ENCODE measurements at regions not wholly inside any gene's neighbourhood (a gene's known extent, or its start where the extent isn't known, plus 50 kb on each side); places are given as distances from the start of the nearest gene placed in this dataset.

DNA sequence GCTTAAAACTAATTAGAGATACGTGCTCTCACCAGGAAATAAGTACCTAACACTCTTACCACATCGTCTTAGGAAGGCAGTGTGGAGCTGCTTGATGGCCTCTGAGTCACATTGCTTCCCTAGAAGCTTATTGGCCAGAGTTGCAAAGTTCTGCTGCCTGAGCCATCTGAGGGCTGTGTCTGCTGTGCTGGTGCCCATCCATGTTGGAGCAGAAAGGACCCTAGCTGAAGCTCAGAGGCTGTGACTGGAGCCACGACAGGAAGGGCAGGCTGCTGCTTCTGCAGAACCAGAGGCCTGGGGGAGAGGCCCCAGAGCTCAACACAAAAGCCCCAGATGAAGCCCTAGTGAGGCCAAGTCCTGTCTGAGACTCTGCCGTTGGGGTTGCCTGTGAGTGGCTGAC, 64.8 kb upstream of the IGFBP3 start:
- Histone ChIP-seq H3K4me1 (peaks cover 0 to 20% (median 2%) of the 10 kb centered on the region in 12 donors), H3K9me3 (peaks cover 0 to 6% (median 0%) of the 10 kb centered on the region in 12 donors), H3K36me3 (no peaks in the 10 kb centered on the region), H3K4me3 (no peak overlapping the region), H3K27me3 (no peaks in the 10 kb centered on the region), H3K27ac (no peak overlapping the region)
- intact Hi-C loops (cut with DNase I) = no loop called here
- ATAC-seq = no peak
- no peak for DNase-seq
- TF ChIP-seq, protein P1, sequence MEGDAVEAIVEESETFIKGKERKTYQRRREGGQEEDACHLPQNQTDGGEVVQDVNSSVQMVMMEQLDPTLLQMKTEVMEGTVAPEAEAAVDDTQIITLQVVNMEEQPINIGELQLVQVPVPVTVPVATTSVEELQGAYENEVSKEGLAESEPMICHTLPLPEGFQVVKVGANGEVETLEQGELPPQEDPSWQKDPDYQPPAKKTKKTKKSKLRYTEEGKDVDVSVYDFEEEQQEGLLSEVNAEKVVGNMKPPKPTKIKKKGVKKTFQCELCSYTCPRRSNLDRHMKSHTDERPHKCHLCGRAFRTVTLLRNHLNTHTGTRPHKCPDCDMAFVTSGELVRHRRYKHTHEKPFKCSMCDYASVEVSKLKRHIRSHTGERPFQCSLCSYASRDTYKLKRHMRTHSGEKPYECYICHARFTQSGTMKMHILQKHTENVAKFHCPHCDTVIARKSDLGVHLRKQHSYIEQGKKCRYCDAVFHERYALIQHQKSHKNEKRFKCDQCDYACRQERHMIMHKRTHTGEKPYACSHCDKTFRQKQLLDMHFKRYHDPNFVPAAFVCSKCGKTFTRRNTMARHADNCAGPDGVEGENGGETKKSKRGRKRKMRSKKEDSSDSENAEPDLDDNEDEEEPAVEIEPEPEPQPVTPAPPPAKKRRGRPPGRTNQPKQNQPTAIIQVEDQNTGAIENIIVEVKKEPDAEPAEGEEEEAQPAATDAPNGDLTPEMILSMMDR (IDR thresholded peaks at IDR 0.05) = no peak
- no peak for TF ChIP-seq POLR2A (IDR thresholded peaks at IDR 0.05)
- WGBS, 4 donors = 87 to 92% (median 89%) methylated on average over 4 of the region's 4 CpGs

DNA sequence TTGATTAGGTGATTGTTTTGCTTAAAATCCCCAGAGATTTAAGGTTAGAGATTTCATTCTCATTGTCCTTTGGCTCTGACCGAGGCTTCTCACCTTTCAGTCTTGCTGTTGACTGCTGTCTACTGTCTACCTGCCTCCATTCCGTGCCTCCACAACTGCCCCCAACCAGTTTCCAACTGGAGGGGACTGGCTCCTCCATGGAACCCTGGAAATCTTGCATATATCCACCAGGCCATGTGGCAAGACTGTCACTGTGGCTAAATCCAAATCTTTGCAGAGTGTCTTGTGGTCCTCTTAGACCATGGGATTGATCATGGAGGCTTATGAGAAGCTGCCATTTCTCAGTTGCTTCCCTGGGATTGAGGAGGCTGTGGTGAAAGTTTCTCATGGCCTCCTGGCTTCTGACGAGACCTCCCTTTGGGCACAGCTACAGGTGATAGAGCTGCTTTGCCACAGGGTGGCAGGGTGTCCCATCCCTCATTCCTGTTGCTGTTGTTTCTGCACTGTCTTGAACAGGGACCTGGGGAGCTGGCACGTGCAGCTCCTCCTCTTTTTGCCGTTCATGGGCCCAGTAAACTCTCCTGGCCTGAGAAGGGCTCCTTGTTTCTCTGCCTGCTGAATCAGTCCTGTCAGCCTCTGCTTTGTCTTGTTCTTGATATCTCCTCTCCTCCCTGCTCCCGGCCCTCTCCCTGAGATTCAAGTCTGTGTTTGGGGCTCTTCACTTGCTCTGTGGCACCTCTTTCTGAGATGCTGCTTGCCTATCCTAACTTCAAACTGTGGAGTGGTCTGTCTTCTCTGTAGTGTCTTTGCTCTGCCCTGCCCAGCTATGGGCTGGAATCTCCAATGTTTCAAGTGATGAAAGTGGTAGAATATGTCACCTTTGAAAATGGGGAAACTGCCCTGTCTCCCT, 63.6 kb upstream of the IGFBP3 start:
- intact Hi-C loops (cut with DNase I) = no loop called here

DNA sequence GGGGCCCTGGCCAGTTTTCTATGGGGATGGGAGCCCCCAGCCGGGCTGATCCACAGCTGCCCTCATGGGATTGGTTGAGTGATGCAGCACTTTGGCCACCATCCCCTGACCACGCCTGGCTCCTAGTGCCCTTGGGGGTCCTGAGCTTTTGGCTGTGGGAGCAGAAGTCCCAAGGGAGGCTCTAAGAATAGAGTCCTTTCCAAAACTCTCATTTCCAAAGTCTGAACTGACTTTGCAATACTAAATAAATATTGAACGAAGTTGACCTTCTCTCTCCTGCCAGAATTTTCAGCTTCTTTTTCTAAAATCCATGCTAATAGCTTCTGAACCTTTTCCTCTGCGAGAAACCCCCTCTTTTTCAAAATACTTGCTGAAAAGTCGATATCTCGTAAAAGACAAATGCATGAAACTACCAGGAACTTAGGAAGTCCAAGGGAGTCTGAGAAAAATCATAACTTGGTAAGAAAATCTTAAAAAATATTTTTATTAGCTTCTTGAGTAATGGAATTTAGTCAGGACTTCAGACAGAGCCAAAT, 62.7 kb upstream of the IGFBP3 start:
- no peaks in the 10 kb centered on the region for H3K36me3 ChIP-seq
- H3K27ac ChIP-seq = peak overlapping the region in 1 of 12 donors; percentile 5
- H3K27me3 ChIP-seq = no peaks in the 10 kb centered on the region
- no peak for DNase-seq
- no peak for ATAC-seq
- TF ChIP-seq POLR2A (IDR thresholded peaks at IDR 0.05) = no peak
- TF ChIP-seq, protein P1 (IDR thresholded peaks at IDR 0.05) = no peak
- intact Hi-C loops (cut with DNase I) = no loop called here
- H3K4me3 ChIP-seq = no peak overlapping the region
- peaks cover 0 to 6% (median 0%) of the 10 kb centered on the region in 12 donors for H3K9me3 ChIP-seq
- H3K4me1 ChIP-seq = peaks cover 0 to 27% (median 2%) of the 10 kb centered on the region in 12 donors
- WGBS, 4 donors = 66 to 77% (median 74%) methylated on average over 6 of the region's 6 CpGs

More for the DNA sequence above, 63.6 kb upstream of the IGFBP3 start:
- 69 to 74% (median 71%) methylated on average over 6 of the region's 6 CpGs for WGBS, 4 donors
- DNase-seq = no peak
- H3K4me3 ChIP-seq = no peak overlapping the region
- peaks cover 0 to 6% (median 0%) of the 10 kb centered on the region in 12 donors for H3K9me3 ChIP-seq
- no peaks in the 10 kb centered on the region for H3K27me3 ChIP-seq
- H3K27ac ChIP-seq = peak overlapping the region in 2 of 12 donors; percentile 10 to 36
- H3K36me3 ChIP-seq = no peaks in the 10 kb centered on the region
- peak in 1 of 4 donors; percentile 73 for ATAC-seq
- TF ChIP-seq POLR2A (IDR thresholded peaks at IDR 0.05) = no peak
- TF ChIP-seq, protein P1 (IDR thresholded peaks at IDR 0.05) = peak in 8 of 12 donors; percentile 7 to 31 (median 18)
- peaks cover 0 to 20% (median 2%) of the 10 kb centered on the region in 12 donors for H3K4me1 ChIP-seq

Measured in heart left ventricle (tissue), 16 donors.